ENCODE measurements at regions not wholly inside any gene's neighbourhood (a gene's known extent, or its start where the extent isn't known, plus 50 kb on each side); places are given as distances from the start of the nearest gene placed in this dataset.

GRCh38 chr15:61524086-61524485 is 295.0 kb upstream of the RORA start:
- no peaks in the 10 kb centered on the region for H3K9me3 Mint-ChIP-seq
- no peak for TF ChIP-seq CTCF (conservative IDR thresholded peaks at IDR 0.05)
- H3K36me3 Mint-ChIP-seq (ENCODE audit: low read depth): no peaks in the 10 kb centered on the region
- H3K4me3 Mint-ChIP-seq: no peak overlapping the region
- Histone ChIP-seq H3K4me3 (ENCODE audit: low read length) (no peak overlapping the region), H3K27me3 (ENCODE audit: control insufficient read depth, insufficient read depth, low read length, poor library complexity, severe bottlenecking) (no peaks in the 10 kb centered on the region), H3K9me3 (ENCODE audit: control insufficient read depth, low read length) (no peaks in the 10 kb centered on the region), H3K4me1 (ENCODE audit: control insufficient read depth, insufficient read depth, low read length) (peaks cover 12% of the 10 kb centered on the region), H3K36me3 (ENCODE audit: control insufficient read depth, insufficient read depth, low read length) (no peaks in the 10 kb centered on the region), H3K27ac (ENCODE audit: low read depth, low read length) (no peak overlapping the region), H3K9ac (ENCODE audit: extremely low read depth, low read length, poor library complexity, severe bottlenecking) (no peak overlapping the region)
- no peak for DNase-seq
- WGBS, 2 experiments (ENCODE audit: insufficient coverage in 1 of 2, insufficient read length in 1 of 2): 91% methylated on average over 2 of the region's 2 CpGs; no CpG with 5 or more reads in 1 of the 2 experiments
- H3K27ac Mint-ChIP-seq: no peak overlapping the region
- H3K27me3 Mint-ChIP-seq (ENCODE audit: insufficient read depth): peaks cover 14% of the 10 kb centered on the region
- H3K4me1 Mint-ChIP-seq: peaks cover 24% of the 10 kb centered on the region

GRCh38 chr15:61522411-61522810 is 293.3 kb upstream of the RORA start:
- peaks cover 18% of the 10 kb centered on the region for H3K4me1 Mint-ChIP-seq
- TF ChIP-seq CTCF (conservative IDR thresholded peaks at IDR 0.05): no peak

GRCh38 chr15:61521953-61522352 is 292.9 kb upstream of the RORA start:
- H3K36me3 Mint-ChIP-seq (ENCODE audit: low read depth): no peaks in the 10 kb centered on the region
- peaks cover 18% of the 10 kb centered on the region for H3K4me1 Mint-ChIP-seq

More at GRCh38 chr15:61522411-61522810, 293.3 kb upstream of the RORA start:
- Histone ChIP-seq H3K9me3 (ENCODE audit: control insufficient read depth, low read length) (no peaks in the 10 kb centered on the region), H3K9ac (ENCODE audit: extremely low read depth, low read length, poor library complexity, severe bottlenecking) (no peak overlapping the region), H3K27me3 (ENCODE audit: control insufficient read depth, insufficient read depth, low read length, poor library complexity, severe bottlenecking) (no peaks in the 10 kb centered on the region), H3K36me3 (ENCODE audit: control insufficient read depth, insufficient read depth, low read length) (no peaks in the 10 kb centered on the region), H3K4me3 (ENCODE audit: low read length) (no peak overlapping the region), H3K4me1 (ENCODE audit: control insufficient read depth, insufficient read depth, low read length) (peaks cover 3% of the 10 kb centered on the region), H3K27ac (ENCODE audit: low read depth, low read length) (no peak overlapping the region)
- H3K4me3 Mint-ChIP-seq: no peak overlapping the region
- H3K27me3 Mint-ChIP-seq (ENCODE audit: insufficient read depth): peaks cover 14% of the 10 kb centered on the region
- H3K27ac Mint-ChIP-seq: no peak overlapping the region
- no peaks in the 10 kb centered on the region for H3K36me3 Mint-ChIP-seq (ENCODE audit: low read depth)
- no peaks in the 10 kb centered on the region for H3K9me3 Mint-ChIP-seq
- DNase-seq: no peak

More at GRCh38 chr15:61521953-61522352, 292.9 kb upstream of the RORA start:
- DNase-seq: no peak
- Mint-ChIP-seq H3K9me3 (no peaks in the 10 kb centered on the region), H3K27me3 (ENCODE audit: insufficient read depth) (peaks cover 14% of the 10 kb centered on the region), H3K4me3 (no peak overlapping the region), H3K27ac (no peak overlapping the region)
- TF ChIP-seq CTCF (conservative IDR thresholded peaks at IDR 0.05): no peak
- Histone ChIP-seq H3K27me3 (ENCODE audit: control insufficient read depth, insufficient read depth, low read length, poor library complexity, severe bottlenecking) (no peaks in the 10 kb centered on the region), H3K36me3 (ENCODE audit: control insufficient read depth, insufficient read depth, low read length) (no peaks in the 10 kb centered on the region), H3K4me3 (ENCODE audit: low read length) (no peak overlapping the region), H3K4me1 (ENCODE audit: control insufficient read depth, insufficient read depth, low read length) (peaks cover 3% of the 10 kb centered on the region), H3K9ac (ENCODE audit: extremely low read depth, low read length, poor library complexity, severe bottlenecking) (no peak overlapping the region), H3K27ac (ENCODE audit: low read depth, low read length) (no peak overlapping the region), H3K9me3 (ENCODE audit: control insufficient read depth, low read length) (no peaks in the 10 kb centered on the region)
- 62 to 72% methylated on average over 3 of the region's 3 CpGs for WGBS, 2 experiments (ENCODE audit: insufficient coverage in 1 of 2, insufficient read length in 1 of 2)

Measured in endodermal cell (in vitro differentiated cells).